Lung (tissue), 11 donors: ENCODE measurements at regions not wholly inside any gene's neighbourhood (a gene's known extent, or its start where the extent isn't known, plus 50 kb on each side); places are given as distances from the start of the nearest gene placed in this dataset.

Source experiments
- ATAC-seq: fragments of 200-7000 bp; cut with Tn5 transposase; one replicate; pipeline ENCODE4 v1.9.1; 2020; ENCODE audit warnings: moderate number of reproducible peaks; ENCODE audit not compliant: insufficient read depth, low FRiP score
- DNase-seq, 3 donors: peaks; one replicate each; pipeline ENCODE4 v3.0.0-alpha.2; 2013 to 2017
- H3K27ac ChIP-seq, 2 donors: one replicate each; pipeline ENCODE4 v1.5.1; 2013; ENCODE audit warnings: mild to moderate bottlenecking in 2 of 2, moderate library complexity in 2 of 2, control low read depth in 1 of 2, inconsistent platforms in 1 of 2, low read depth in 1 of 2, low read length in 1 of 2
- H3K27me3 ChIP-seq, 3 donors: one replicate each; pipeline ENCODE4 v1.5.1; 2013; ENCODE audit warnings: low read length in 2 of 3; ENCODE audit not compliant: control insufficient read depth in 3 of 3, insufficient read depth in 3 of 3
- H3K36me3 ChIP-seq, 4 donors: one replicate each; pipeline ENCODE4 v1.5.1; 2013; ENCODE audit warnings: low read length in 4 of 4, mild to moderate bottlenecking in 1 of 4, moderate library complexity in 1 of 4; ENCODE audit not compliant: control insufficient read depth in 4 of 4, insufficient read depth in 4 of 4
- H3K4me1 ChIP-seq, 5 donors: one replicate each; pipeline ENCODE4 v1.5.1; 2013; ENCODE audit warnings: low read length in 5 of 5, mild to moderate bottlenecking in 2 of 5, moderate library complexity in 1 of 5; ENCODE audit not compliant: control insufficient read depth in 5 of 5, insufficient read depth in 5 of 5
- H3K4me3 ChIP-seq: one replicate; pipeline ENCODE4 v1.5.1; 2013; ENCODE audit warnings: mild to moderate bottlenecking, control low read depth, moderate library complexity
- H3K9ac ChIP-seq, 2 donors: one replicate each; pipeline ENCODE4 v1.5.1; 2013; ENCODE audit warnings: low read length in 2 of 2, control low read depth in 1 of 2; ENCODE audit not compliant: insufficient read depth in 1 of 2
- H3K9me3 ChIP-seq, 4 donors: one replicate each; pipeline ENCODE4 v1.5.1; 2013; ENCODE audit warnings: low read length in 3 of 4, mild to moderate bottlenecking in 1 of 4, moderate library complexity in 1 of 4; ENCODE audit not compliant: control insufficient read depth in 4 of 4, insufficient read depth in 3 of 4
- CTCF ChIP-seq: IDR thresholded peaks from 2 replicates; pipeline ENCODE4 v1.5.1; 2012; ENCODE audit warnings: mild to moderate bottlenecking; ENCODE audit errors: control extremely low read depth, extremely low read depth
- WGBS, 2 donors: extraction: QIAGEN DNeasy Blood & Tissue Kit; methylation state at CpG; one replicate each; pipeline ENCODE4 v1.1.7; 2013; 5-methylcytosine and 5-hydroxymethylcytosine counted together
- donor health status: control.
- donor health status: control.
- donor health status: Bipolar disorder and iron deficiency.
- donor health status: healthy.
- donor health status: DM: yes; HTN: yes; CAD: no.

- Histone ChIP-seq H3K27me3 (peaks cover 0 to 5% (median 0%) of the 10 kb centered on the region in 3 donors), H3K36me3 (no peaks in the 10 kb centered on the region), H3K27ac (no peak overlapping the region), H3K4me3 (no peak overlapping the region), H3K9me3 (peaks cover 0 to 7% (median 0%) of the 10 kb centered on the region in 4 donors), H3K4me1 (no peaks in the 10 kb centered on the region), H3K9ac (no peak overlapping the region)
- 79 to 80% methylated on average over 15 of the region's 15 CpGs for WGBS, 2 donors
- no peak for TF ChIP-seq CTCF
- DNase-seq, result no peak
- ATAC-seq, result no peak
These were observed 861.3 kb downstream of the TBC1D22A start for GRCh38 chr22:47623763-47624148.

GRCh38 chr22:47623066-47623762 lies 860.8 kb downstream of the TBC1D22A start:
- 81 to 87% methylated on average over 18 of the region's 18 CpGs for WGBS, 2 donors
- Histone ChIP-seq H3K4me1 (no peaks in the 10 kb centered on the region), H3K9me3 (peaks cover 0 to 3% (median 0%) of the 10 kb centered on the region in 4 donors), H3K36me3 (no peaks in the 10 kb centered on the region), H3K9ac (no peak overlapping the region), H3K27ac (no peak overlapping the region), H3K27me3 (peaks cover 0 to 3% (median 0%) of the 10 kb centered on the region in 3 donors), H3K4me3 (no peak overlapping the region)
- no peak for TF ChIP-seq CTCF
- no peak for DNase-seq
- ATAC-seq, result no peak

- Histone ChIP-seq H3K4me3 (no peak overlapping the region), H3K27ac (no peak overlapping the region), H3K36me3 (no peaks in the 10 kb centered on the region), H3K27me3 (peaks cover 0 to 3% (median 0%) of the 10 kb centered on the region in 3 donors), H3K9ac (no peak overlapping the region), H3K4me1 (no peaks in the 10 kb centered on the region), H3K9me3 (peaks cover 0 to 3% (median 0%) of the 10 kb centered on the region in 4 donors)
- no peak for ATAC-seq
- no peak for TF ChIP-seq CTCF
- 80 to 85% methylated on average over 14 of the region's 14 CpGs for WGBS, 2 donors
- no peak for DNase-seq
These were observed 860.1 kb downstream of the TBC1D22A start for GRCh38 chr22:47622541-47622940.
